HG03139 (cell line): ENCODE measurements at regions not wholly inside any gene's neighbourhood (a gene's known extent, or its start where the extent isn't known, plus 50 kb on each side); places are given as distances from the start of the nearest gene placed in this dataset.
"Not testable (repeated sequence)": the region's sequence is repeated elsewhere in the genome, so short reads cannot be mapped to it uniquely, and the experiment has no call there.

Source experiments
- ATAC-seq: cut with Tn5 transposase; IDR thresholded peaks from one replicate; pipeline ENCODE4 v1.9.1; 2021; ENCODE audit not compliant: unreplicated experiment

DNA sequence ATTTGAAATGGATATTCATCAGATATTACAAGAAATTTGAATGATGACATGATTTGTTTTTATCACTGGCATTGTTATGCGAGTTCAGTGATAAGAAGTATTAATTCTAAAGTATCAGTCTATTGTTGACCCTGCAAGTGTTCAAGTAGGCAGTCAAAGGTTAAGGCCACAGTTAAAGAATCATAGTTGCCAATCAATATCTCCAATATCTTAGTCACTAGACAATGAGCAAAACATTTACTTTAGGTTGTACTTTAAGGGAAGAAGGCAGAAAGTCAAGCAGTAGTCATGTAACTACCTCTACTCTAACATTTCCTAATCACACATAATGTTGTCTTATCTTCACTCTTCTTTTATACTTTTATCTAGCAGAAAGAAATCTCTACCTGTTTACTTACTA lies 709.8 kb downstream of the PCDH17 start:
- no peak for ATAC-seq

DNA sequence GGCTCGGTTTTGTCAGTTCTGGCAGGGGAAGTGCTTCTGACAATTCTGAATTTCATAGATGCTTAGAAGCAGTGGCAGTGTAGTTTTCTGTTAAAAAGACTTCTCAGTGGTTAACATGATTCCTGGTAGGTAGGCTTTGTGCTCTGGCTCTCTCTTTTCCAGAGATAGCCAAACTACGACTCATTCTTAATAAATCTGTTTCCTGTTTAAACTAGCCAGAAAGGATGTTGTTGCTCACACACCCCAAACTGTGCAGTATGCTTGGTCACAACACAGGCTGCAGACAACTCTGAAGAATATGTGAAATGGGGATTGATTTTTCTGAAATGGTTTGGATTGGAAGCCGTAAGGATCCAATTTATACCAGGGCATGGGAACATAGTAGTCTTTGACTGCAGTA lies 711.5 kb downstream of the PCDH17 start:
- no peak for ATAC-seq

DNA sequence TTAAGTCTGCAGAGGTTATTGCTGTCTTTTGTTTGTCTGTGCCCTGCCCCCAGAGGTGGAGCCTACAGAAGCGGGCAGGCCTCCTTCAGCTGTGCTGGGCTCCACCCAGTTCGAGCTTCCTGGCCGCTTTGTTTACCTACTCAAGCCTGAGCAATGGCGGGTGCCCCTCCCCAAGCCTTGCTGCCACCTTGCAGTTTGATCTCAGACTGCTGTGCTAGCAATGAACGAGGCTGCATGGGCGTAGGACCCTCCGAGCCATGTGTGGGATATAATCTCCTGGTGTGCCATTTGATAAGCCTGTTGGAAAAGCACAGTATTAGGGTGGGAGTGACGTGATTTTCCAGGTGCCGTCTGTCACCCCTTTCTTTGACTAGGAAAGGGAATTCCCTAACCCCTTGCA lies 720.6 kb downstream of the PCDH17 start:
- ATAC-seq = not testable (repeated sequence)

DNA sequence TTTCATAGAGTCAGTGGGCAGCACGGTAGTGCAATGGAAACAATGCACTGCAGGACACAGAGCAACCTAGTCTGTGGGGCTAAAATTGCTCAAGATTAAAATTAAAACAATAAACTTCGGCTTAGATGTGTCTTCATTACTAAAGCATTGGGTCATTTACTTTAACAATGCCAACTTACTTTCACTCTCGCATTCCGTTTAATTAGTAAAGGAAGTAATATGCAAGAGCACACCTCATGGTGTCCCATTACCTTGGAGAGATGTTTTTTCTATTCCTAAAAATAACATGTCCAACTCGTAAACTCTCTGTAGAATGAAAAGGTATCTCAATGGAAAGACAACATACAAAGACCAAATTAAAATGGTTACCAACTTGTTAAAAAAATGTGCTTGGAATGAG lies 738.4 kb downstream of the PCDH17 start:
- no peak for ATAC-seq

DNA sequence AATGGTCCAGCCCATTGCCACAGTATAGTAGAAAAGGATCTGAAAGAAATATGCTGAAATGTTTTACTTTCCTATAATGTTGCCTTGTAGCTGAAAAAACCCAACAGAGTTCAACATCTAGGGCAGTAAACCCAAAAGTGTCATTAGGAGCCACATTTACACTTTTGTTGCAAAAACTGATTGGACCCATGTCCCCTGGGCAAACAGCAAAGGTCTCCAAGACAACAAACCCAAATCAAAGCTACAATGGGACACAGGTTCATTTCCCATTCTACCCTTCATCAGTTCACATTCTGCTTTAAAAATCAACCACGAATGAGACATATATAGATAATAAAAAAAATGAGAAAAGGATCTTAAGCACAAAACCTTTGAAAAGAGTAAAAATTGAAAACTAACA lies 744.8 kb downstream of the PCDH17 start:
- ATAC-seq = no peak

DNA sequence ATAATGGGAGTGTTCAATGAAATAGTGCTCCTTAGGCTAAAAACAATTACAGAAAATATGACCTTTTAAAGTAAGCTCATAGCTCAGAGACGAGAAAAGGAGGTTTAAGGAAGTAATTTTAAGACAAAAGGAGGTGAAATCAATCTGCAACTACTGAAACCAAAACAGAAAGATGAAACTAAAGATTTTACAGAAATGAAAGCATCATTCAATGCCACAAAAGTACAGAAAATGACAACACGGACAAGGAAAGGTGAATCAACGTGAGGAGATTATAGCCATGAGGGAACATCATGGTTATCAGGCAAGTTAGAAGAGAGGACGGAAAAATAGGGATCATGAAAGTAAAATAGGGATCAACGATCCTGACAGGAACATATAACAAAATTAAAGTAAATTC lies 745.2 kb downstream of the PCDH17 start:
- no peak for ATAC-seq

DNA sequence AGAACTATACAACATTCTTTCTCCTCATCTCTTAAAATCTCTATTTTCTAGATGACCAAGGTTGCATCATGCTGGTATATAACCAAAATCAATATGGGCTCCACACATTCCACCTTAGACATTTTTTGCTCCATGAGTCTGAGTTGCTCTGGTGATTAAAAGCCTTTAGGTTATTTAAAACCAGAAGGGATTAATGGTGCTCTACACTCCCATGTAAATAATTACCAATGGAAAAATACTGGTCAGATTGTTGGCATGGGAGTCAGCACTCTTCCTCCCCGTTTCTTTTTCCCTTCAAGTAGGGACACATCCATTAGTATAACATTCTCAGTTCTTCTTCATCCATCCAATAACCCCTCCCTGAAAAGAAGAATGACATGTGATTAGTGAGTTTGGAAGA lies 747.7 kb downstream of the PCDH17 start:
- no peak for ATAC-seq

DNA sequence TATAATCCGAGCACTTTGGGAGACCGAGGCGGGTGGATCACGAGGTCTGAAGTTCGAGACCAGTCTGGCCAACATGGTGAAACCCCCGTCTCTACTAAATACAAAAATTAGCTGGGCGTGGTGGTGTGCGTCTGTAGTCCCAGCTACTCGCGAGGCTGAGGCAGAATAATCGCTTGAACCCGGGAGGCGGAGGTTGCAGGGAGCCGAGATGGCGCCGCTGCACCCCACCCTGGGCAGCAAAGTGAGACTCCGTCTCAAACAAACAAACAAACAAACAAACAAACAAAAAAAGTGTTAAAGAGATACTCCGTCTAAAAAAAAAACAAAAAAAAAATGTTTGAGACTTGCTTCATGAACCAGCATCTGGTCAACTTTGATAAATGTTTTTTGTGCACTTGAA lies 753.8 kb downstream of the PCDH17 start:
- ATAC-seq = not testable (repeated sequence)

DNA sequence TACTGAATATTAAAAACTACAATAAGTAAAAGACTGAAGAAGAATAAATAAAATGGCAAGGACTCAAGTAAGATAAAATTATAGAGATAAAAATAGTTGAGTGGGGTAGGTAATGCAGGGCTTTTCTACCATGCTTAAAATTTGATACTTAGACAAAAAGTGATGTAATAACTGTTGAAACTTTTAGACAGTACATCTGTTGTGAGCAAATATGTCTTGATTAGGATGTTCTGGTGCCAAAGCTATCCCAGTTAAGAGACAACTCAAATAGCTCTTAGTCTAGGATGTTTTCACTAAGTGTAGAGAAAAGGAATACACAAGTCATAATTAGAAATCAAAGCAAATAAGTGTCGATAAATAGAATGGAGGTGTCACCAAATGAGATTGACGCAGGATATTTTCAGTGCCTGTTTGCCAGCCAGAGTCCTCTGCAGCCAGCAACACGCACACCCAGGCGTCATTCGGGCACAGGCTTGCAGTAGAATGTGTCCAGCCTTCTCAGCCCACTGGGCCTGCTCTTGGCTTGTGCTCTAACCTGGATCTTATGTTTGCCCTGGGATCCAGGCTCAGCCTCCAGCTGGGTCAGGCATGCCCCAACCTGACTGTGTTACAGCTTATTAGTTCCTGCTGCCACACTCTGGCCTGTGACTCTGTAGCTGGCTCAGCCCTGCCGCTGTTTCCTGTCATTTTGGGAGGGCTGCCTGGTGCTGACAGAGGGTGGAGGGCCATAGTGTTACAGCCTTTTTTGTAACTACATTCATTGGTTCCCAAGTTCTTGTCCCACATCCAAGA lies 766.2 kb downstream of the PCDH17 start:
- no peak for ATAC-seq

DNA sequence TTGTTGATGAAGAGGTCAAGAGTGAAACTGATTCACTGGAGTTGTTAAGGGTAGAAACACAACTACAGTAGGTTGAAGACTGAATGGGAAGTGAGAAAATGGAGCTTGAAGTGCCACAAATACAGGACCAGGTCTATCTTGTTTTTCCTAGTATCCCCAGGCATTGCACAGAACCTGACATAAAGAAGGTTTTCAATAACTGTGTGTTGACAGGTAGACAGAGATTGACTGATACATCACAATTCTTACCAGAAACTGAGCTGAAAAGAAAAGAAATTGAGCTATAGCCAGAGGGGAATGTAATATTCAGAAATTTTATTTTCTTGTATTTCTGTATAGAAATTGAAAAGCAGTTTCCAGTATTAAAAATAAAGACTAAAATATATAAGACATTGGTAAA lies 767.7 kb downstream of the PCDH17 start:
- no peak for ATAC-seq

DNA sequence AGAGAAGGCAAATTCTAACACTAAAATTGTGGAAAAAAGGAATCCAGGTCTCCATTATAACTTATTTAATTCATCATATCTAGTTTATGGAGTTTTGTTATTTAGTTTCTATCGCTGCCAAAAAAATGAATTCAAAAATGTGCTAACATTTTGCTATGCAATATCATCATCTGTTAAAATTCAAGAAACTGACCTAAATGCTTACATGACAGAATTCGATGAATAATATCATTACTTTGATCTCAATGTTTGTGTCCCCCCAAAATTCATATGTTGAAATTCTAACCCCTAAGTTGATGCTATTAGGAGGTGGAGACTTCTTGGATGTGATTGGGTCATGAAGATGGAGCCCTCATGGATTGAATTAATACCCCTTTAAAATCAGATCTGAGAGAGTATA lies 775.0 kb downstream of the PCDH17 start:
- no peak for ATAC-seq

DNA sequence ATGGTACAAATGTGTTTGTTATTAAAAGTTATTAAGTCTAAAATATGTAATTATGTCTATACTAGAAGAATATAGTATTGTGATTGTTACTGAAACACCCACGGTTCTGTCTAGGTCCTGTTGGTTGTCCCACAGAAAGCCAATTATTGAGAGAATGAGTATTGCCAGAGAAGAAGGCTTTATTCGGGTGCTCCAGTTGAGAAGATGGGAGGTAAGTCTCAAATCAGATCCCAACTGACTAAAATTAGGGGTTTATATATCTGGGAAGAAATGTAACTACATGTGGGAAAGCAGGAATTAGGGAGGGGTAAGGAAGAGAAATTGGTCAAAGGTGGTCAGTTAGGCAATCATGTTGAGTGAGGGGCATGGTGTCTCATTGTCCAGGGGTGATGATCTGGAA lies 798.4 kb downstream of the PCDH17 start:
- no peak for ATAC-seq

DNA sequence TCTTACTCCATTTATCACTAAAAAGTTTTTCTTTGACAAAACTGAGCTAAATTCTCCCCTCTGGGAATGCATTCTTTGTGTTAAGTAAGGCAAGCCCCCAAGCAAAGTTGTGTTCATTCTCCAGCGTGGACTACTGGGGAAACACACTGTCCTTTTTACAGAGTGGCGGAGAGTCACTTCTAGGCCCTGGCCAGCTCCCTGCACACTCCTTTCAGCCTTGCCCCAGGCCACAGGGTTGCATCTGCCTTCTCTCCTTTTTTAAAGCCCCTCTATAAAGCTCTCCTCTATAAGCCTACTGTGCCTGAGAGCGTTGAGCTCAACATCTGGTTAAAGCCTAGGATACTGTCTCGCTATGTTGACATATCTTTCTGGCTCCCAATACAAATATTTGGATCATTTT lies 803.4 kb downstream of the PCDH17 start:
- ATAC-seq = no peak

DNA sequence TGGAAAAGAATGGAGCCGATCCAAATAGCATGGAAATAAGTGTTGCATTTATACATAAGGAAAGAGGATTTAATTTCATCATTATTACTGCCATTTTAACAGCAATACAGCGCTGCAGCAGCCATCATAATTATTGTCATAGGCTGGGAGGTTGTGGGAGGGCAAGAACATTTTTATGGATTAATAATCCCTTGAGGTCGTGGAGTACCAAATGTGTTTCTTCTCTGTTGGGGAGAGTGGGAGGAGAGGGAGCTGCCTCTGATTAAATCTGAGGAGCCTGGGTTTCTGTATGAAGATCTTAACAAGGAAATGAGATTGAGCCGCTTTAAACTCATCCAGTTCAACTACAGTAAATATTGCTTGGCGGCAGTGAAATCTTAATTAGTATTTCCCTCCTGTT lies 805.9 kb downstream of the PCDH17 start:
- ATAC-seq = no peak

DNA sequence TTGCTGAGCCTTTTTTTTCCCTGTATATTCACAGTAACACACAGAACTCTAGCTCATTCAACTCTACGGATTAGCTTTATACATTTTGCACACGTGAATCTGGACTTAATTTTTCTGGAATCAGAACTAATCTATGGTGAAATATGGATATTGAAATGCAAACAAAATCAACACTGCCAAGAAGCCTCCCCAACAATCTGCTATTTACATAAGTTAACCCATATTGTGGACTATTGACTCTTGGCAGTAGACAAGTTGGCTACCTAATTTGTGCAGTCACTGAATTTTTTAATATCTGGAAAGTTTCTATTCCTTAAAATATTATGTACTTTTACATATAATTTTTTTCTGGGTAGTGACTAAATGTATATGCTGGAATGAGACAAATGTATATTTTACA lies 815.4 kb downstream of the PCDH17 start:
- ATAC-seq = no peak

DNA sequence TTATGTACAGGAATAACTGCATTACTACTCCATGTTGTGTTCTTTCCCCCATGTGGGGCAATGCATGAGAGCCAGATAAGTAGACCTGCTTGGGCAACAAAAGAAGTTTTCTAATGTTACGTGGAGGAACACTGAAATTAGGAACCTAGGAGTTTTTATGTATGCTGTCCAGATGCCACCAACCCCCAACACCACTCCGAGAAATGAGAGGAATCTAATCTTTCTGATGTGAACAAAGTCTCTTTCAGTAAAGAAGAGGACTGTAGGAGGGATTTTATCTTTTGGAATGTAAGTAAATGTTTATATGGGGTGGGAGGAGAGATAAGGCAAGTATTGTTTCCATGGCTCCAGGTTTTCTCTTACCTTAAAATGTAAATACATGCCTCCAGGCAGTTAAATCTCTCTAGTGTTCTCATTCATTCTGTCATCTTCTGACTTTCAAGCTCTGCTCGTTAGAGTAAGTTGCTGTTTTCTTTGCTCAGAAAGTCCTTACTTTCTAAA lies 820.6 kb downstream of the PCDH17 start:
- ATAC-seq = no peak

DNA sequence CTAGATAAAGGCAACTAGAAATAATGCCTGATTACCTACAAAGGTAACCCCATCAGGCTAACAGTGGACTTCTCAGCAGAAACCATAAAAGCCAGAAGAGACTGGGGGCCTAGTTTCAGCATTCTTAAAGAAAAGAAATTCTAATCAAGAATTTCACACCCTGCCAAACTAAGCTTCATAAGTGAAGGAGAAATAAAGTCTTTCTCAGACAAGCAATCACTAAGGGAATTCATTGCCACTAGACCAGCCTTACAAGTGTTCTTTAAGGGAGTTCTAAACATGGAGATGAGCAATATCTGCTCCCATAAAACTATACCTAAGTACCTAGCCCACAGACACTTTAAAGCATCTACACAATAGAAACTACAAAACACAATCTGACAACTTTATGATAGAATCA lies 823.5 kb downstream of the PCDH17 start:
- no peak for ATAC-seq

DNA sequence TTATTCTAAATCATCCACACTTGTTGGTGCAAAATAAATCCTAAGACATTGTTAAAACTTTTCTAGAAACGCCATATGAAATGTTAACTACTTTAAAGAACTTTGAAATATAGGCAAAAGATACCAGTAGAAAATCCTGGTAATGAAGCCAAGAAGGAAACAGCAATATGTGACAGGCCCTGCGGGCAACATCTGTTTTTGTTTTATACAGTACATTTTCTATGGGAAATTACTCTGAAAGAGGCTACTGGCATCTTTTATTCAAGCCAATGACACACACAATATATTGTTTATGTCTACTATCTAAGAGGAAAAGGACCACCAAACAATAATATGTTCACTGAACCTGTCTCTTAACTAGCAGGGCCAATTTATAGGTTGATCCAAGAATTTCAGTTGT lies 829.7 kb downstream of the PCDH17 start:
- no peak for ATAC-seq

DNA sequence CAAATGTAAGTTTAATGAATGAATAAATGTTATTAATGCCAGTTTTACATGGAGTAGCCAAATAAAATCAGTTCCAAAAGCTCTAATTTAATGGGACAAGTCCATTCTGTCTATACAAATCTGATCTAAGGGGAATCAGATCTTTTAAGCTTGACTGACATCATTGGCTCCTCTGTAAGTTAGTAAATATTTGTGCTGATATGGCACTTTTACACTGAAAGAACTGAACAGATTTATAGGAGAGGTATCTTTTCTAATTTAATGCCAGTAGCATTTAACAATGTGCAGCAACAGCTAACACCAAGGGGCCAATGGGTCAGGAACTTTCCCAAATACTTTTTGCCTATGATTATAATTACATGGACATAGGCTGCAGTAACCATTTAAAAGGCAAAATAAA lies 832.3 kb downstream of the PCDH17 start:
- no peak for ATAC-seq

DNA sequence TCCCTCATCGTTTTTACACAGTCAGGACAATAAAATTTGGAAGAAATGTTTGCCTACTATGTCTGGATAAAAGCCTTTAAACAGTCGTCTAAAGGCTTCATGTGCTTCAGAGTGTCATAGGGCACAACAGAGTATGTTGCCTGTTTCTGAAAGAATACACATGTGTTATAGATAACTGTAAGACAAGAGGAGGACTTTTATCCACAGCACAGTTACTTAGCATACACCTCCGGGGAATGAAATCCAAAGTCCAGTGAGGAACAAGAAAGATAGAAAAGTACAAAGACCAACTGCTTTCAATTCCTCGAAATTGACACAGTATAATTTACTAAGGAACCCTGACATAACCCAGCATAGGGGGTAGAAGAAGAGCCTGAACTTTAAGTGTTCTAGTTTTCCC lies 835.6 kb downstream of the PCDH17 start:
- no peak for ATAC-seq

DNA sequence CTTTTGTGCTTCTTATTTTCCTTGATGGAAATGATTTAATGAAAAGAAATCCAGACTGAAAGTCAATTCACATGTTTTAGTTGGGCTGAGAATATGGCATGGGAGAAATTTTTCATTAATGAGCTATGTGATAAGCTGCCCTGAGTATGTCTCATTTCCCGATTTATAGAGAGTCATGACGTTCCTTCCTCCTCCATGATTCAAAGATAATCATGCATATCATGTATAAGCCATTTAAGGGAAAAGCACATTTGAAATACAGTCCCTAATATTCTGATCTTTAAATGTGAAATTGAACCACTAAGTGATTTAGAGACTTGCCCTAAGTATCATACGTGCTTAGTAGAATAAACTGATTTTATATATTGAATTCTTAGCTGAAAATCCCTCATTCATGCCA lies 840.9 kb downstream of the PCDH17 start:
- ATAC-seq = no peak

DNA sequence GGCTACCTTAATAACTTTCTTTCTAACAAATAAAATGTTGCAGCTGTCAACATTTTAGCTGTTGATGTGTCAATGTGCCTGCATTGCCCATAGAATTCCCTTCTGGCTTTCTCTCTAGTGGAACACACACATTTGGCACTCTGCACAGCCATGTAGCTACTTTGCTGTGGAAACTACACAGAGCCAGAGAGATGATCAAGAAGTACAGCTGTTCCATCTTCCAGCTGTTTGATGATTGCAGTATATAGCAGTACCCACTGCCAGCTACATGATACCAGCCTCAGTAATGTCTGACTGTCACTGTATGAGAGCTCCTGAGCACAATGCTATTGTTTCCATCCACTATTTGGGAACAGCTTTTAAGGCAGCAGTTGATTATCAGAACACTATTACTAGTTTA lies 843.0 kb downstream of the PCDH17 start:
- ATAC-seq = no peak

DNA sequence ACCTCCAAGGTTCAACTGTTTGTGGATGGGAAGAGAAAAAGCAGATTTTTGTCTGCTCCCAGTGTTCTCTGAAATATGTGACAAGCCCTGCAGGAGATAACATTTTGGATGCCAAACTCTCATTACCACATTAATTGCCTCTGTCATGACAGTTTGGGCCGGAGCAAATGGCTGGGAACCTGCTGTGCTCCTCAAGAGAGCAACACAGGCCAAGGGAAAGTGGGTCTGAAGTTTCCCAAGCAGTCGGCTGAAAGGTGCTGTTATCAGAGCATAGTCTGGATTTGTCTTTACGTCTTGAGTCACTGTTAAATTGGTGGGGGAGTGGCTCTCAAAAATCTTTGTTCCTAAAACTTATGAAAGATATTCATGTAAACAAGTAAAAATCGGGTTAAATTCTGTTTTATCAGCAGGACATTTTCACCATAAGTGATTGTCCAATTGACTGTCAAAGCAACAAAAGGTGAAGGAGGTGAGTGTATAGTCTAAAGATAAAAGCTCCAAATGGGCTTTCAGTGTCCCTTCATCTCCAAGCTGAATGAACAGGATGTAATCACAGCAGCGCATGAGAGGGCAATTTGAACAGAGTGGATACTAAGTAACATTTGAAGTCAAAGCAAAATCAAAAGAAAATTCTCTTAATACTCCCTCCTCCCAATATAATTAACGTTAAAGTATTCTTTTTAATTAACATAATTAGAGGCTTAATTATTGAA lies 844.8 kb downstream of the PCDH17 start:
- ATAC-seq = no peak
